Stimulated activated CD4-positive, alpha-beta T cell treated with anti-CD3 and anti-CD28 coated beads, TNF-alpha, amount 100 ng/mL, for 48 hours (primary cell): ENCODE measurements at regions not wholly inside any gene's neighbourhood (a gene's known extent, or its start where the extent isn't known, plus 50 kb on each side); places are given as distances from the start of the nearest gene placed in this dataset.
"Not testable (repeated sequence)": the region's sequence is repeated elsewhere in the genome, so short reads cannot be mapped to it uniquely, and the experiment has no call there.

Experiments used
- DNase-seq, 3 donors: peaks; one replicate each; pipeline ENCODE4 v3.0.0-alpha.2; 2020; ENCODE audit warnings: low read depth in 3 of 3

DNA sequence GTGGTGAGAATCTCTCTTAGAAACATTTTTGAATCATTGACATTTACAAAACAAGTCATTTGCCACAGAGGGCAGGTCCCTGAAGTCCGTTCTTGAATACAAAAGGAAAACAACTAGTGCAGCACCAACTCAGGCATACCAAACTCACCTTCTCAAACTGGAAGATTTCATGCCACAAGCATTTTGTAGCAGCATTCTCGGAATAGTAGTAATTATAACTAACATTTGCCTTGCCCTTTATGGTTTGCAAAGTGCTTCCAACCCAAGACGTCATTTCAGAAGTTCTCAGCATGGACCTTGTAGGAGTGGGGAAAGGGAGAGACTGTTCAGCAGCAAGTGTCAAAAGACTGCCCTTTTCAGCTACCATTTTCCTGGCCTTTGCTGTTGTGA lies 344.6 kb downstream of the RFC3 start:
- DNase-seq, result no peak

DNA sequence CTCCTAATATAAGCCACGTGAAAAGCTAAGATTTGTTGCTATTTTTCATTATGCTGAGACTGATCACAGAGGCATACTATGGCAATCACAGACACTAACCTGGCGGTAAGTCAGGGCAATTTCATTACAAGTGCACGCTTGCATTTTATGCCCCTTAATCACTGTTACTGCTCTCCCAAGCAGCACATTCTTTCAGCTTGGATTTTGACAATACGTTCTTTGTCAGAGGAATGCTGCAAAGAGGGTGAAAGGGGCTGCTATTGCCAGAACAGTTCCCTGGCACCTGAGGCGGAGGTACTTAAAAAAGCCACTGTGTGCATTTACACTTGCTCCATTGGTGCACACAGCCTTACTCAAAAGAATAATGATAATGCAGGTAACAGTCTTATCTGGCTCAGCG lies 346.6 kb downstream of the RFC3 start:
- DNase-seq, result no peak

DNA sequence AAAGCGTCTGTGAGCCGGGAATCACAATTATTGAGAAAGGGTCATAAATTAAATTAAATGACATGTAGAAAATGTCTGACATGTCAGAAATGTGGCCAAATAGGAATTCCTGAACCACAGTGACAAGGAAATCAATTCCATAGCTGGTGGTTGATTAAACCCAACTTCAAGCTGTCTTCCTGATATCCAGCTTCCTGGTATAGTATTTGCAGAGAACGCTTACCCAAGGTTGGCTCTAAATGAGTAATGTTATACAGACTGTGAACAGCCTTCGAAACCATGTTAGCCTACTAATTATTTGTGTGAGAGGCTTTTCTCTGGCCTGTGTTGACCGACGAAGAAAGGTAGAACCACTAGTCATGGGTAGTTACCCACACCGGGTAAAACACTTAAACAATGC lies 347.2 kb downstream of the RFC3 start:
- no peak for DNase-seq

DNA sequence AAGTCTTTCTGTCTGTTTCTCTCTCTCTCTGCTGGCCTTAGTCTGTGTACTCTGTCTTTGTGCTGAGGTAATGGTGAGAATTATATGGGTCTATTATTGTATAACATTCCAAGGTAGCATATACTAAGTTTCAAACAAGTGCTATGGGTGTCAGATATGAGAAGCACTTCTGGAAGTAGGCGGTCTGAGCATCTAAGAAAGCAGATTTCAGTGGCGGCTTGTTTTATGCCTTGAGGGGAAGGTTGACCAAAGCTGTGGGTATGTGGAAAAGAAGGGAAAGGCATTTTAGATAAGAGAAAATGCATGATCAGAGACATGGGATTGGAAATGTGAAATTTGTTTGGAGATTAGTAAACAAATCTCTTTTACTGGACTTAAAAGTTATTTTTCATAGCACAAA lies 348.5 kb downstream of the RFC3 start:
- no peak for DNase-seq

DNA sequence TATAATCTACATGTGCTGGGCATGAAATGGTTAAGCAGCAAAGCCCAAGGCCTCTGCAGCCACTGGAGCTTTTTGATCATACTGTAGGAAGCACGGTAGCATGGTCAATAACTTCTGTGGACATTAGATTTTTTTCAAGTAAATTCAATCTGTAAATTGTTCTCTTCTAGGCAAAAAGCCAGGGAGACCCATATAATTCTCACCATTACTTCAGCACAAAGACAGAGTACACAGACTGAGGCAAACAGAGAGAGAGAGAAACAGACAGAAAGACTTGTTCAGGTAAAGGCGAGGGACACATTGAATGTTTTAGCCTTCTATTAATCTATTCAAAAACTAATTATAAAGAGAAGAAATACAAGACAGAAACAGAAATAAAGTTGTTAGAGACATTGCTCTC lies 349.4 kb downstream of the RFC3 start:
- no peak for DNase-seq

DNA sequence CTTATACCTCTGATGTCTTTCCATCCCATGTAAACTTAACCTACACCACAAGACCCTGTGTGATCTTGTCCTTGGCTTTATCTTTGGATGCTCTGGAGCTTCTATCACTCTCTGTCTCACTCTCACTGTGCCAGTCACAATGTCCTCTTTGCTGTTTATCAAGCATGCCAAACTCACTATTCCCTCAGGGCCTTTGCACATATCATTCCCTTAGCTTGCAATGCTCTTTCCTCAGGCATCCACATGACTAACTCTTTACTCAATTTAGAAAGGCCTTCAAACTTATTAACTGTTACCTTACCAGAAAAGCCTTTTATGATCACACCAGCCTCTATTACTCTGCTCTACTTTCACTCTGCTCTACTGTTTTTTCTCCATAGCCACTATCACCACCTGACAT lies 354.1 kb downstream of the RFC3 start:
- no peak for DNase-seq

DNA sequence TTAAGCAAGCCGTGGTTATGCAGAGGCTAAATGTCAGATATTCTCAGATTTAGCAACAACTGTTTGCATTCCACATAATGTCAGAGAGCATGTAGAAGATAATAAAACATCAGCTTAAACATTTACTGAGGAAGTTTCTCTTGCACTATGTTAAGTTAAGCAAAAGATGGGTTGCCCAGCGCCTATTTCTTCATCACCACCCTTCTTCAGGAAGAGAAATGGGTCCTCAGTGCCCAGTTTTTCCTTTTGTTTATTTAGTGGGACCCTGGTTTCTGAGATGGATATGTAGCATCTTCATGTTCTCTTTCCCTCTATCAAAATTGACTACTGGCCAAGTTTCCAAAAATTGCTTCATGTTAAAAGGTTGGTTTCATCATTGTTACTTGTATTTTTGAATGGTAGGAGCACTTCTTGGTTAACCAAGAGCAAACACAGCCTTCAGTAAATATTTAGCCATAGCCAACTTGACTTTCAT lies 356.8 kb downstream of the RFC3 start:
- DNase-seq, result no peak

DNA sequence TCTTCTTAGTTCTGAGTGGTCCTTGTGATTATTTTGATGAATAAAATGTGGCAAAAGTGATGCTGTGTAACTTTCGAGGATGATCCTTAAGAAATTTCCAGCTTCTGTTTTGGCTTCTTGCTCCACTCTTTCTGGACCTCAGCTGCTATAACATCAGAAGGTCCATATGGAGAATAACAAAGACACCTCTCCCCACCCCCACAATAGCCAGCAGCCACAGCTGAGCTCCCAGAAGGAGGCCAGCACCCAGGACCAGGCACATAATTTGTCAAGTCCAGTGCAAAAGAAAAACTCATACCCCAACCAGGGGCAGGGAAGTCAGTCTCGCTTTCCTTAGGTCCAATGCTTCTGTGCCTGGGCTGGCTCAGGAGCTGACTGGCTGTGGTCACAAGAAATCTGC lies 357.6 kb downstream of the RFC3 start:
- DNase-seq, result no peak

DNA sequence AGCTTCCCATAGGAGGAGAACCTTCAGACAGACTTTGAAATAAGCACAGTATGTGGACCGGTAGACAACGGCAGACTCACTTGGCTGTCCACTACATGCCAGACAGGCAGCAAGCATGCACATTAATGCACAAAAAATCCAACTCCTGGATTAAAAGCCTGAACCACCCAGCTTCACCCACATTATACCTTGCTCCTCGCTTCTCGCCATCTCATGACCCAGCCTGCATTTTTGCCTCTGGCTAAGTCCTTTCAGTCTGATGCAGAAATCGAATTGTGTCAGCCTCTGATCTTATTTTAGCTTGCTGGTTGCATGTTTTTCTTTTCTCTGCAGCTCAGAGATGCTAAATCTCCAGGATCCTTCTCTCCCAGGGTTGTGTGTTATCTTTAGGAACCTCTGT lies 358.7 kb downstream of the RFC3 start:
- DNase-seq, result no peak

DNA sequence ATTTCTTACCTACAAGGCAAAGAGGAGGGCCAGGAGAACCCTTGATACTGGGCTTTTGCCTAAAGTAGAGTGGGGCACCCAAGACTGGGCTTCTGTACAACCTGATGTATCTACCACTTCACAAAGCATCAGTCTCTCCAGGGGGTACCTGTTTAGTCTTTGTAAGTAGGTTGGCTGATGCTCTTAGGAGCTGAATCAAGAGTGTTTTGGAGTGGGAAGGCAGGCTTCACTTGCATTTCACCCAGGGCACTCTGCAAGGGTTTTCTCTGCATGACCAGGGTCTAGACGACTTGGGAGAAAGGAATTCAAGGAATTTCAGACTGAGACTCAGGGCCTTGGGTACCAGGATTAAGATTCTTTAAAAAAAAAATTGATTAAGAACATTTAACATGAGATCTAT lies 361.5 kb downstream of the RFC3 start:
- DNase-seq, result no peak

DNA sequence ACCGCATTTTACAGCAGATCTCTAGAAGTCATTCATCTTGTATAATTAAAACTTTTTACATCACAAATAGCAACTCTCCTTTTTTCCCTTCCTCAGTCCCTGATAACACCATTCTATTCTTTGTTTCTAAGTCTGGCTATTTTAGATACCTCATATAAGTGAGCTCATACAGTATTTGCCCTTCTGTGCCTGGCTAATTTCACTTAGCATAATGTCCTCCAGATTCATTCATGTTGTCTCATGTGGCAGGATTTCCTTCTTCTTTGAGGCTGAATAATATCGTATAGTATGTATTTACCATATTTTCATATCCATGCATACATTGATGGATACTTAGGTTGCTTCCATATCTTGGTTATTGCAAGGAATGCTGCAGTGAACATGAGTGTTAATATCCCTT lies 362.0 kb downstream of the RFC3 start:
- no peak for DNase-seq

DNA sequence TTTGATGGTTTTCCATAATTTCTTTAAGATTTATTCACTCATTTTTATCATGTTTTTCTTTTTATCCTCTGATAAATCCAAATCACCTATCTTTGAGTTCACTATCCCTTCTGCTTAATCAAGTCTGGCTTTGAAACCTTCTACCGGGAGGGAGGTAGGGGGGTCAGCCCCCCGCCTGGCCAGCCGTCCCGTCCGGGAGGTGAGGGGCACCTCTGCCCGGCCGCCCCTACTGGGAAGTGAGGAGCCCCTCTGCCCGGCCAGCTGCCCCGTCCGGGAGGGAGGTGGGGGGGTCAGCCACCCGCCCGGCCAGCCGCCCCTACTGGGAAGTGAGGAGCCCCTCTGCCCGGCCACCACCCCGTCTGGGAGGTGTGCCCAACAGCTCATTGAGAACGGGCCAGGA lies 363.3 kb downstream of the RFC3 start:
- DNase-seq, result not testable (repeated sequence)

DNA sequence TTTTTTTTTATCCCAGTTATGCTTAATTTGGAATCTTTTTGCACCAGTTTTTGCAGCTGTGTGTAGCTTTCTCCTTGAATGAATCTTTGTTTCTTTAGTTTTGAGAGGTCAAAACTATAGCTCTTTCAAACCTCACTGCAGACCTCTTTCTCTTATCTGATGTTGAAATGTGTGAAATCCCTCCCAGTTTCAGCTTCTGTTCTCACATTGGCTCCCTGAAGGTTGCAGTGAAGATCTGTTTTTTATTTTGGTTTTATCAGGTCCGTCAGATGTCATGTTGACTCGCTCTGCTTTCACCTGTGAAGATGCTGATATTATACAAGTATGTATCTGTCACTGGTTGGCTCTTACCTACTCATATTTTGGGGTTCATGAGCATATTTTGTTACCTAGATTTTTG lies 372.0 kb downstream of the RFC3 start:
- no peak for DNase-seq

DNA sequence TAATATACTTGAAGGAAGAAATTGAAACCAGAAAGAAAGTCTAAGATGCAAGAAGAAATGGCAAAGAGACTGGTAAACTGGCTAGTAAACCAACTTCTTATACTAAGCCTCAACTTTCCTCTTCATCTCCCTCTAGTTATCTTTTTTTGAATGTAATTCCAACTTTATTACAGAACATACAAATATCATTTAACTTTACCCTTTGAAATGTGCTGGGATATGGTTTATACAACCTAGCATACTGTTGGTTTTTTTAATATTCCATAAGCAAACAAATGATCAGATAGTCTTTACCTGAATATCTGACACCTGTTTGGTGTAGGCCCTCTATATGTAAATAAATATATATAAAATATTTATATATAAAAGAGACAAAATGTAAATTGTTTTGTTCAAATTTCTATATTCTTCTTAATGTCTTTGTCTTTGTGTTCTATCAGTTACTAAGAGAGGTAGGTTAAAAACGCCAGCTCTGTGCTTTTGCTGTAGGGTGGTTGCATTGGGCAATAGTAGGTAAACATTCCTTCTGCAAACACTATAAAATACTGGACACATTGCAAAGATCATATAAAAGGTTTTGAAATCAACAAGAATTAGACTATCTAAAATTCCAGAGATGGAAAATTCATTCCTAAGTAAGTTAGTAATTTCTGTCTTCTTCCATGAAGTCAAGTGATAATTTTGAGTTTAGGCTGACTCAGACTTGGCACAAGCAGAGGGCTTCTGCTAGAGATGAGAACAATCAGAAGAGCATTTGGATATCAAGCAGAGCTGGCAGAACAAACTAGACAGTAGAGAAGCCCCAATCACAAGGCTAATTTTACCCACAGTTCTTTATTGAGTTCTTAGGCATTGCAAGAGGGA lies 383.3 kb downstream of the RFC3 start:
- no peak for DNase-seq

DNA sequence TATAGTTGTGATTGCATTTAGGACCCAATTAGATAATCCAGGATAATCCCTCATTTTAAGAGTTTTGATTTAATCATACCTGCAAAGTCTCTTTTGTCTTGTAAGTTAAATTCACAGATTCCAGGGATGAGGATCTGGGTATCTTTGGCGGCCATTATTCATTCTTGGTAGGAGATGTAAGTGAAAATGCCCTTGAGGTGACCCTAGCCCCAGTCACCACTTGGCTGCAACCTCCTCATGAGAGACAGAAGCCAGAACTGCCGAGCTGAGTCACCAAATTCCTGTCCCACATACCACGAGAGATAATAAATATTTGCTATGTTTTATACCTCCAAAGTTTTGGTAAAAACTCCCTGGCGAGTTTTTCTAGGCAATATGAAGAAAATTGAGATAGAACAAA lies 389.4 kb downstream of the RFC3 start:
- DNase-seq, result no peak

DNA sequence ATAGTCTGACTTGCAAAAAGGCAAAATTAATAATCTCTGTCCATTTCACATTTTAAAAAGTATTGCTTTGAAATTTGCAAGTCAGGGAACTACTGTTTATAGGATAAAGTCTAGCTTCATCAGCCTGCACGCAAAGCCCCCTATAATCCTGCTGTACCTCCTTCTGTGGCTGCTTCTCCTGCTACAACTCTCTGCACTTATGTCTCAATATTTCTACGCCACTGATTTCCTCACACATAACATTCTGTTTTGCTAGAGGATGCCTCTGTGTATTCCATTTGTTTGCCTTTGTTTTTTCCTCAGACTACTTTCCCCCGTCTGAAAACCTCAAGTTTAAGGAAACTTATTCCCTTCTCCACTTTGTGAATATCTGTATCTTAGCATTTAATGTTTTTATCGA lies 389.9 kb downstream of the RFC3 start:
- no peak for DNase-seq

DNA sequence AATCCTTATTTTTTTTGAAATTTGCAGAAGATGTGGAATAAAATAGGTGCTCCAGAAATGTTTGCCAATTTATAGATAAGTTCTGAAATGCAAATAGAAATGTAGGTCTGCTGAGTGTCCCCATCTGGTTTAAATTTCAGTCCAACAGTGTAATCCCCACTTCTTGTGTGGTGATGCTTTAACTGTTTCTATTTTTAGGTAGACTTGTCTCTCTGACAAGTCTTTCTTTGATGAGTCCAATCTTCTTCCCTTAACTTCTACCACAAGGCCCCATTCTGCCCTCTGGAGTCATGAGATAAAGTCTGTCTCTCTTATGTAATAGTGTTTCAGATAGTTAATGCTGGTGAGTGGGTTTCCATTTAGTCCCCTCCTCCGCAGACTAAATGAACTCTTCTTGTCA lies 390.4 kb downstream of the RFC3 start:
- no peak for DNase-seq

DNA sequence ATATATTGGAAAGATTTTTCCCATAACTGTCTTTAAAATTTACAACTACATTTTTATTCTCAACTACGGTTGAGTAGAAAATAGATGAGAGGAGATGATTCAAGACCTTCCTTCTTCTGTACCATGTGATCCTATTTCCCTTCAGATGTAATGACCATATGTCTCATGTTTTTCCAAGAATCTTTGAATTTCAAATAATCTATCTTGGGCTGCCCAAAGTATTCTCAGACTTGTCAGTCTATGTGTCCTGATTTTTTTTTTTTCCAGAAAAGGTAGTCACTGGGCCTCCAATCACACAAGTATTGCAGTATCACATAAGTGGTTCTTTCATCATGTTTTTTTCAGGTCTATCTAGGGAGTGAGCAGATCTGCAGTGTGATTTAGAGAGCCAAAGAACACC lies 392.4 kb downstream of the RFC3 start:
- no peak for DNase-seq

DNA sequence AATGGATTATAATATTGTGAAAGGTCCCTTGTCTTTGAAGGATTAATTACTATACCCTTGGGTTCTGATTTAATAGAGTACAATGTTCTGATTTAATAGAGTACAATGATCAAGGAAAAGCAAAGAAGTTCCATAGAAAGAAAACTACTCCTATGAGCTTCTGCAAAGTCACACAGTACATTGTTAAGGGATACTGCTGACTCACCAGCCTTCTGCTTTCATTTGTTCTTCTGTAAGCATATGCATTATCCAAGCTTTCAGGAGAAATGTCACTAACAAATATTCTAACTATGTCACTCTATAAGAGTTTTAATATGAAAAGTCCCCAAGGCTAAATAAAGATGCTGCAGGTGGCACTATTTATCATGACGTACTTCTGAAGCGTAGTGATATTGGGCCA lies 396.7 kb downstream of the RFC3 start:
- no peak for DNase-seq

DNA sequence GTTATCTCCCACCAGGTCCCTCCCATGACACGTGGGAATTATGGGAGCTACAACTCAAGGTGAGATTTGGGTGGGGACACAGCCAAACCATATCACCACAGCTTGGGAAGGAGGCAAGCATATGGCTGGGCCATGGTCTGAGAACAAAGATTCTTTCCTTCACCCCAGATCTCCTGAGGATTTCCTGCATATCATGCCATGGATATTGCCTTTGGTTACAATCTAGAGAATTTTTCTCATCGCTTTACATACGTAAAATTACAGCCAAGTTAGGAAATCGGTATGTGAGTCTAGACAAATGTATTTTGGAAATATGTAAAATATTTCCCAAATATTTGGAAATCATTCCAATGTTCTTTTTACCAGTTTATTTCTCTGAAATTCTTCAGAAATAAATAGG lies 398.3 kb downstream of the RFC3 start:
- no peak for DNase-seq

DNA sequence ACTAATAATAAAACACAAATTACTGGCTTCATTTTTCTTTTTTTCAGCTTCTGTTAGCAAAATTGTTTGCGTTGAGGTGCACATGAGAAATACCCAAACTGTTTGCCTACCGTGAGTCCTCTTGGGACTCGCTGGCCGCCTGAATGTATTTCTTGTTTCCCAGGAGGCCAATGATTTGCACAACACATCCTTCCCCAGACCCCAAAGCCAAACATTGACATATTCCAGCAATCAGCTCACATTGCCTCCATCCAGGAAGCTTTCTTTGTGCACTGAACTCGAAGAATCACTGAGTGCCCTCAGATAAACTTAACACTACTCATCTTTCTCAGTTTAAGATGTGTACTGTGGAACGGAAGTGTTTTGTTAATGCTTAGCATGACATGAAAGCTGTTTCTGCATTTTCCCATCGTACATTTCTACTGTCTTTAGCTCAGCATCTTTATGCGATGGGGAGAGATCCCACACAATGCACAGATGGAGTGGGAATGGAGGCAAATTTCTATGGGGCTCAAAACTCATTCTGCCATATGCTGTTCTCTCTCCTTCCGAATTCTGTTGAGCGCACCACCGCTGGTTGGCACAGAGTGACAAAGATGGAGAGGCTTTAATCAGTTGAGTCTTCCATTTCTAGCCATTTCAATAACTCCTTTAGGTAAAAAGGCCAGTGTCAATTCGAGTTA lies 399.5 kb downstream of the RFC3 start:
- no peak for DNase-seq

DNA sequence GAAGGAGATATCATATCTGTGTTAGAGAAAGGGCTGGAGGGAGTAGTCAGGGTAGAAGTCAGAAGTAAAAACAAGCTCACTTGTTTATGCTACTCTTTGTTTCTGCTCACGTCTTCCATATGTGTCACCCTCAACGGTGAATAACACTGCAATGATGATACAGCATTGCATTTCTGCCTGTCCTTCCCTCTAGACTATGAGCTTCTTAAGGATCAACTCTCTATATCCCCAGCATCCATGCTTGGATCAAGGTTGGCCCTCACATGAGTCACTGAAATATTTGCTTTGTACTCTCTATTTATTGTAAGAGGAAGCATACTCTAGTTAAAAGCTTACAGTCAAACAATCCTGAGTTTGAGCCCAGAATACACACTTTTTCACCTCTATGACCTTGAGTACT lies 406.0 kb downstream of the RFC3 start:
- DNase-seq, result no peak

DNA sequence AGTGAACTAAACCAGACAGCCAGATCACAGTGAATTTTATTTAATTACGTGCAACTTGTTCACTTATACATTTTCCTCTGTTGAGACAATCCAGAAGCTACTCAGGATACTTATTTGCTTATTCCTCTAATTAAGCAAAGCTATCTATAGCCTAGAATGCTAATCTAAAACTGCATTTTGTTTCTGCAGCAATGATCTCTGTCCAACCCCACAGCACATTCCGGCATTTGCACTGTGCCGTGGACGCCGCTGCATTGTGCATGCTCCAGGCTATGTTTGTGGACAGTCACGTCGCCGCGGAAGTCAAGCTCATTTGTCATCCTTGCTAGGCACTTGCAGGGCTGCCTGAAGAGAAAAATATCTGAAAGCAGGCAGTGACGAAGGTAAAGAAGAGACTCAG lies 406.9 kb downstream of the RFC3 start:
- DNase-seq, result no peak

DNA sequence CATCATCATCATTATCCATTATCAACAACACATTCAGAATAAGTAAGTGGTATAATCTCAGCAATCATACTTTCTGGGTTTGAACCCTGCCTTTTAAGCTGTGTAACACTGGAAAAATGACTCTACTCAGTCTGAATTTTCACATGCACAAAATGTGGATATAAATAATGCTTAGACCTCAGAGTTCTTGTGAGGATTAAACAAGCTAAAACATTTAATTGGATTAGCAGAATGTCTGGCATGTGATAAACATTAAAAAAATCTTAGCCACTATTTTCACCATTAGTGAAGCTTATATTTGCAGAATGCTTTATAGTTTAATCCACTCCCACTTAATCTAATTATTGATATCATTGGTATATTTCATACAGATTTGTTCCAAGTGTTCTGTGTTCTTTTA lies 412.3 kb downstream of the RFC3 start:
- no peak for DNase-seq
